ENCODE measurements at regions not wholly inside any gene's neighbourhood (a gene's known extent, or its start where the extent isn't known, plus 50 kb on each side); places are given as distances from the start of the nearest gene placed in this dataset.
"Not testable (repeated sequence)": the region's sequence is repeated elsewhere in the genome, so short reads cannot be mapped to it uniquely, and the experiment has no call there.

- Histone ChIP-seq H3K4me3 (no peak overlapping the region), H3K27ac (no peak overlapping the region), H3K4me1 (no peaks in the 10 kb centered on the region), H3K27me3 (ENCODE audit: insufficient read depth in 3 of 3, low read length in 2 of 3) (peaks cover 0 to 11% (median 7%) of the 10 kb centered on the region in 3 donors), H3K9me3 (no peaks in the 10 kb centered on the region), H3K36me3 (ENCODE audit: insufficient read depth in 1 of 2, low read depth in 1 of 2) (no peaks in the 10 kb centered on the region)
- TF ChIP-seq, protein P1, sequence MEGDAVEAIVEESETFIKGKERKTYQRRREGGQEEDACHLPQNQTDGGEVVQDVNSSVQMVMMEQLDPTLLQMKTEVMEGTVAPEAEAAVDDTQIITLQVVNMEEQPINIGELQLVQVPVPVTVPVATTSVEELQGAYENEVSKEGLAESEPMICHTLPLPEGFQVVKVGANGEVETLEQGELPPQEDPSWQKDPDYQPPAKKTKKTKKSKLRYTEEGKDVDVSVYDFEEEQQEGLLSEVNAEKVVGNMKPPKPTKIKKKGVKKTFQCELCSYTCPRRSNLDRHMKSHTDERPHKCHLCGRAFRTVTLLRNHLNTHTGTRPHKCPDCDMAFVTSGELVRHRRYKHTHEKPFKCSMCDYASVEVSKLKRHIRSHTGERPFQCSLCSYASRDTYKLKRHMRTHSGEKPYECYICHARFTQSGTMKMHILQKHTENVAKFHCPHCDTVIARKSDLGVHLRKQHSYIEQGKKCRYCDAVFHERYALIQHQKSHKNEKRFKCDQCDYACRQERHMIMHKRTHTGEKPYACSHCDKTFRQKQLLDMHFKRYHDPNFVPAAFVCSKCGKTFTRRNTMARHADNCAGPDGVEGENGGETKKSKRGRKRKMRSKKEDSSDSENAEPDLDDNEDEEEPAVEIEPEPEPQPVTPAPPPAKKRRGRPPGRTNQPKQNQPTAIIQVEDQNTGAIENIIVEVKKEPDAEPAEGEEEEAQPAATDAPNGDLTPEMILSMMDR (IDR thresholded peaks at IDR 0.05), result no peak
- intact Hi-C loops (cut with DNase I), result no loop called here
- ATAC-seq, result no peak
- WGBS, 3 donors, result 94 to 97% (median 97%) methylated on average over 4 of the region's 4 CpGs
- DNase-seq, result no peak
Measured at GRCh38 chr19:14272623-14273022, 66.7 kb upstream of the ADGRL1 start.

DNA sequence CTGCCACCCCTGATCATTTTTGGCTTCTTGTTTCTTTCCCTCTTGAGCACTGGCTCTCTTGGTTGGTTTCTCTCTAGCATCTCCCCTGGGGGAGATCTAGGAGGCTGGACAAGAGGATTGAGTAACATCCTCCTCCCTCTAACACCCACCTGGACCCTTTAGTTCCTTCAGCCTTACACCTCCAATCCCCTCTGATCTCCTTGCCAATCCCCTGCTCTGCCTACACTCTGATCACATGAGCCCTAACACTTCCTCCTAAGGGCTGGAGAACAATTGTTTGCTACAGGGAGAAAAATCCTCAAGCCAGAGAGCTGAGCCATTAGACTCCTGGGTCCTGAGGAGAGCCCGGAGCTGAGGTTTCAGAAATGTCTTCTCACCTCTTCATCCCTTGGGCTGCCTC lies 65.9 kb upstream of the ADGRL1 start:
- no peak for ATAC-seq
- no peak overlapping the region for H3K4me3 ChIP-seq
- no peaks in the 10 kb centered on the region for H3K9me3 ChIP-seq
- TF ChIP-seq, protein P1 (IDR thresholded peaks at IDR 0.05), result no peak
- intact Hi-C loops (cut with DNase I), result no loop called here
- no peaks in the 10 kb centered on the region for H3K36me3 ChIP-seq (ENCODE audit: insufficient read depth in 1 of 2, low read depth in 1 of 2)
- H3K27ac ChIP-seq, result no peak overlapping the region
- no peaks in the 10 kb centered on the region for H3K4me1 ChIP-seq
- no peak for DNase-seq
- WGBS, 3 donors, result 23 to 45% (median 24%) methylated on average over 1 of the region's 1 CpG
- H3K27me3 ChIP-seq (ENCODE audit: insufficient read depth in 3 of 3, low read length in 2 of 3), result peaks cover 0 to 16% (median 3%) of the 10 kb centered on the region in 3 donors

DNA sequence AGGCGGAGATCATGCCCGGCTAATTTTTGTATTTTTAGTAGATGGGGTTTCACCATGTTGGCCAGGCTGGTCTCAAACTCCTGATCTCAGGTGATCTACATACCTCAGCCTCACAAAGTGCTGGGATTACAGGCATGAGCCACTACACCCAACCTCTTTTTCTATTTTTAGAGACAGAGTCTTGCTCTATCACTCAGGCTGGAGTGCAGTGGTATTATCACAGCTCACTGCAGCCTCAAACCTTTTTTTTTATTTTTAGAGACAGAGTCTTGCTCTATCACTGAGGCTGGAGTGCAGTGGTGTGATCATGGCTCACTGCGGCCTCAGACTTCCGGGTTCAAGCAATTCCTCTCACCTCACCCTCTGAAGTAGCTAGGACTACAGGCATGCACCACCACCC lies 64.6 kb upstream of the ADGRL1 start:
- H3K9me3 ChIP-seq; ATAC-seq; H3K27ac ChIP-seq; H3K4me1 ChIP-seq; H3K36me3 ChIP-seq (ENCODE audit: insufficient read depth in 1 of 2, low read depth in 1 of 2); intact Hi-C loops (cut with DNase I); H3K4me3 ChIP-seq; DNase-seq: not testable (repeated sequence)
- peaks cover 0 to 26% (median 3%) of the 10 kb centered on the region in 3 donors for H3K27me3 ChIP-seq (ENCODE audit: insufficient read depth in 3 of 3, low read length in 2 of 3)
- WGBS, 3 donors, result 88 to 94% (median 91%) methylated on average over 4 of the region's 4 CpGs

GRCh38 chr19:14267224-14267741 lies 61.3 kb upstream of the ADGRL1 start:
- ATAC-seq (no peak), DNase-seq (no peak)
- intact Hi-C loops (cut with DNase I), result no loop called here
- H3K4me3 ChIP-seq, result no peak overlapping the region
- H3K27ac ChIP-seq, result no peak overlapping the region
- TF ChIP-seq, protein P1 (IDR thresholded peaks at IDR 0.05), result no peak
- WGBS, 3 donors, result 80 to 86% (median 85%) methylated on average over 6 of the region's 6 CpGs
- peaks cover 0 to 32% (median 7%) of the 10 kb centered on the region in 3 donors for H3K27me3 ChIP-seq (ENCODE audit: insufficient read depth in 3 of 3, low read length in 2 of 3)
- H3K9me3 ChIP-seq, result no peaks in the 10 kb centered on the region
- H3K4me1 ChIP-seq, result no peaks in the 10 kb centered on the region
- H3K36me3 ChIP-seq (ENCODE audit: insufficient read depth in 1 of 2, low read depth in 1 of 2), result no peaks in the 10 kb centered on the region

DNA sequence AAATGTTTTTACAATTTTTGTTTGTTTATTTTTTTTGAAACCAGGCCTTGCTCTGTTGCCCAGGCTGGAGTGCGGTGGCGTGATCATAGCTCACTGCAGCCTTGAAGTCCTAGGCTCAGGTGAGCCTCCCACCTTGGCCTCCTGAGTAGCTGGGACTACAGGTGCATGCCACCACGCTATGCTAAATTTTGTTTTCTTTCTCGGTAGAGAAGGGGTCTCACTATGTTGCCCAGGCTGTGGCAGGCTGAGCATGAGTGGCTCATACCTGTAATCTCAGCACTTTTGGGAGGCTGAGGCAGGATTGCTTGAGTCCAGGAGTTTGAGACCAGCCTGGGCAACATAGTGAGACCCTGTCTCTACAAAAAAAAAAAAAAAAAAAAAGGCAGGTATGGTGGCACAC lies 60.2 kb upstream of the ADGRL1 start:
- H3K4me1 ChIP-seq; H3K27ac ChIP-seq; DNase-seq; H3K4me3 ChIP-seq; H3K9me3 ChIP-seq; H3K36me3 ChIP-seq (ENCODE audit: insufficient read depth in 1 of 2, low read depth in 1 of 2); intact Hi-C loops (cut with DNase I); ATAC-seq: not testable (repeated sequence)
- 80 to 88% (median 82%) methylated on average over 4 of the region's 4 CpGs for WGBS, 3 donors
- H3K27me3 ChIP-seq (ENCODE audit: insufficient read depth in 3 of 3, low read length in 2 of 3), result peaks cover 0 to 32% (median 7%) of the 10 kb centered on the region in 3 donors

All from psoas muscle (tissue), 7 donors.